Smooth muscle cell (in vitro differentiated cells): ENCODE measurements at regions not wholly inside any gene's neighbourhood (a gene's known extent, or its start where the extent isn't known, plus 50 kb on each side); places are given as distances from the start of the nearest gene placed in this dataset.

Experiments
- DNase-seq: peaks from one replicate; lab custom pipeline; 2025; ENCODE audit not compliant: unreplicated experiment; lab: John Stamatoyannopoulos, UW
- H2AFZ ChIP-seq: fragments of 200-600 bp; sonication (generic); 2 replicates; pipeline ENCODE4 v1.6.0; 2016; ENCODE audit warnings: antibody characterized with exemption, low read depth, mild to moderate bottlenecking
- H3F3A ChIP-seq: fragments of 200-600 bp; sonication (generic); 2 replicates; pipeline ENCODE4 v1.6.0; 2017; ENCODE audit warnings: antibody characterized with exemption, low read depth
- H3K27ac ChIP-seq: fragments of 200-600 bp; sonication (generic); 2 replicates; pipeline ENCODE4 v1.5.1; 2016; ENCODE audit warnings: low read depth, mild to moderate bottlenecking
- H3K27me3 ChIP-seq: fragments of 200-600 bp; sonication (generic); 2 replicates; pipeline ENCODE4 v1.6.1; 2016; ENCODE audit warnings: low read depth, mild to moderate bottlenecking
- H3K36me3 ChIP-seq: fragments of 200-600 bp; sonication (generic); 2 replicates; pipeline ENCODE4 v1.5.1; 2016; ENCODE audit warnings: low read depth
- H3K4me1 ChIP-seq: fragments of 200-600 bp; sonication (generic); 2 replicates; pipeline ENCODE4 v1.5.1; 2016; ENCODE audit warnings: low read depth
- H3K4me2 ChIP-seq: fragments of 200-600 bp; sonication (generic); 2 replicates; pipeline ENCODE4 v1.6.0; 2016; ENCODE audit warnings: mild to moderate bottlenecking
- H3K4me3 ChIP-seq: fragments of 200-600 bp; sonication (generic); 2 replicates; pipeline ENCODE4 v1.5.1; 2016; ENCODE audit warnings: mild to moderate bottlenecking
- H3K79me2 ChIP-seq: fragments of 200-600 bp; sonication (generic); 2 replicates; pipeline ENCODE4 v1.6.0; 2016; ENCODE audit warnings: low read depth, mild to moderate bottlenecking
- H3K9ac ChIP-seq: fragments of 200-600 bp; sonication (generic); 2 replicates; pipeline ENCODE4 v1.6.0; 2016; ENCODE audit warnings: low read depth
- H3K9me3 ChIP-seq: fragments of 200-600 bp; sonication (generic); replicated peaks from 2 replicates; pipeline ENCODE4 v1.5.1; 2016; ENCODE audit warnings: low read depth
- H4K20me1 ChIP-seq: fragments of 200-600 bp; sonication (generic); 2 replicates; pipeline ENCODE4 v1.6.0; 2016; ENCODE audit warnings: low read depth
- CTCF ChIP-seq: fragments of 200-600 bp; sonication (generic); IDR thresholded peaks from 2 replicates; pipeline ENCODE4 v1.5.1; 2017; ENCODE audit warnings: borderline replicate concordance, mild to moderate bottlenecking, antibody characterized with exemption; ENCODE audit not compliant: insufficient read depth, poor library complexity, severe bottlenecking
- WGBS: methylation state at CpG from one replicate; pipeline ENCODE4 v1.1.7; 2016; ENCODE audit warnings: low lambda C conversion rate; 5-methylcytosine and 5-hydroxymethylcytosine counted together

- no peak for DNase-seq
- Histone ChIP-seq H3K27me3 (no peaks in the 10 kb centered on the region), H3K9me3 (peaks cover 8% of the 10 kb centered on the region), H3K4me3 (no peak overlapping the region), H3K4me1 (peaks cover 15% of the 10 kb centered on the region), H3K27ac (peak overlapping the region; percentile 58), H4K20me1 (no peaks in the 10 kb centered on the region), H3K36me3 (no peaks in the 10 kb centered on the region), H3K4me2 (peak overlapping the region; percentile 74), H3F3A (peaks cover 4% of the 10 kb centered on the region), H3K79me2 (no peaks in the 10 kb centered on the region), H3K9ac (no peak overlapping the region), H2AFZ (peak overlapping the region; percentile 79)
- WGBS, result 30% methylated on average over 7 of the region's 7 CpGs
- TF ChIP-seq CTCF, result no peak
Measured at GRCh38 chr13:47337781-47338507, 441.1 kb upstream of the HTR2A start.

GRCh38 chr13:47334173-47334572, 437.3 kb upstream of the HTR2A start:
- TF ChIP-seq CTCF, result no peak
- no peak for DNase-seq
- no peak overlapping the region for H3K4me3 ChIP-seq
- no peak overlapping the region for H2AFZ ChIP-seq
- H3K36me3 ChIP-seq, result no peaks in the 10 kb centered on the region
- no peak overlapping the region for H3K27ac ChIP-seq
- H3K79me2 ChIP-seq, result no peaks in the 10 kb centered on the region
- no peaks in the 10 kb centered on the region for H3K27me3 ChIP-seq
- peaks cover 15% of the 10 kb centered on the region for H3K4me1 ChIP-seq
- no peaks in the 10 kb centered on the region for H4K20me1 ChIP-seq
- H3K9me3 ChIP-seq, result no peaks in the 10 kb centered on the region
- H3F3A ChIP-seq, result peaks cover 4% of the 10 kb centered on the region
- WGBS, result 12% methylated on average over 3 of the region's 3 CpGs
- H3K4me2 ChIP-seq, result no peak overlapping the region
- H3K9ac ChIP-seq, result no peak overlapping the region

GRCh38 chr13:47332149-47332548, 435.3 kb upstream of the HTR2A start:
- Histone ChIP-seq H2AFZ (no peak overlapping the region), H3K9me3 (no peaks in the 10 kb centered on the region), H4K20me1 (no peaks in the 10 kb centered on the region), H3K27me3 (no peaks in the 10 kb centered on the region), H3K4me1 (peaks cover under 1% of the 10 kb centered on the region), H3K4me2 (no peak overlapping the region), H3K36me3 (no peaks in the 10 kb centered on the region), H3K79me2 (no peaks in the 10 kb centered on the region), H3K4me3 (no peak overlapping the region), H3F3A (peaks cover 4% of the 10 kb centered on the region), H3K27ac (no peak overlapping the region), H3K9ac (no peak overlapping the region)
- WGBS, result 72% methylated on average over 4 of the region's 4 CpGs
- DNase-seq, result no peak
- no peak for TF ChIP-seq CTCF

GRCh38 chr13:47330031-47330430, 433.2 kb upstream of the HTR2A start:
- Histone ChIP-seq H4K20me1 (no peaks in the 10 kb centered on the region), H2AFZ (no peak overlapping the region), H3K4me1 (no peaks in the 10 kb centered on the region), H3K4me3 (no peak overlapping the region), H3K27me3 (no peaks in the 10 kb centered on the region), H3K4me2 (no peak overlapping the region), H3K9me3 (no peaks in the 10 kb centered on the region), H3F3A (peaks cover 4% of the 10 kb centered on the region), H3K36me3 (no peaks in the 10 kb centered on the region), H3K27ac (no peak overlapping the region), H3K79me2 (no peaks in the 10 kb centered on the region), H3K9ac (no peak overlapping the region)
- no peak for TF ChIP-seq CTCF
- DNase-seq, result no peak
- WGBS, result 86% methylated on average over 6 of the region's 6 CpGs
